ENCODE measurements at regions not wholly inside any gene's neighbourhood (a gene's known extent, or its start where the extent isn't known, plus 50 kb on each side); places are given as distances from the start of the nearest gene placed in this dataset.
A peak's percentile ranks its signal among the peaks of the same experiment; 100 is the strongest.

DNA sequence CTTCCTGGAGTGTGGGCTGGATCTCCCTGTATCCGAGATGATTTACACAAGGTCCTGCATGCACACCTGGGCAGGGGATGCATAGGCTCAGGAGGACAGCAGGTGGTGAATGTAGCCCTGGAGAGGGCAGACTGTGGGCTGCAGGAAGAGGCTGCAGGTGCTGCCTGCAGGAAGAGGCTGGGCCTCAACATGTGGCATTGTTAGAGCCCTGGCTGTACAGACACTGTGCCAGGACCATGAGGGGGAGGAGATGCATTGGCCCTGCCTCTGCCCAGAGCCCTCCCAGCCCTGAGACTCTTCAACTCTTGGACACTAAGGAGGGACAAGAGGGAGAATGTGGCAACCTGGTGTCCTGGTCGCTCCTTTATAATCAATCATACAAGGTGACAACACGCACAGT lies 392.8 kb downstream of the TNS1 start:
- Histone ChIP-seq H3K27me3 (no peaks in the 10 kb centered on the region), H3K4me3 (no peak overlapping the region), H3K27ac (no peak overlapping the region), H3K9me3 (no peaks in the 10 kb centered on the region), H3K36me3 (no peaks in the 10 kb centered on the region), H3K4me1 (peaks cover 0 to 16% (median 8%) of the 10 kb centered on the region in 9 donors)
- 91 to 97% methylated on average over 3 of the region's 3 CpGs for whole genome bisulfite sequencing, 2 donors
- intact Hi-C loops (cut with DNase I): no loop called here
- ATAC-seq (no peak), DNase-seq (no peak)
- TF ChIP-seq, protein P1, sequence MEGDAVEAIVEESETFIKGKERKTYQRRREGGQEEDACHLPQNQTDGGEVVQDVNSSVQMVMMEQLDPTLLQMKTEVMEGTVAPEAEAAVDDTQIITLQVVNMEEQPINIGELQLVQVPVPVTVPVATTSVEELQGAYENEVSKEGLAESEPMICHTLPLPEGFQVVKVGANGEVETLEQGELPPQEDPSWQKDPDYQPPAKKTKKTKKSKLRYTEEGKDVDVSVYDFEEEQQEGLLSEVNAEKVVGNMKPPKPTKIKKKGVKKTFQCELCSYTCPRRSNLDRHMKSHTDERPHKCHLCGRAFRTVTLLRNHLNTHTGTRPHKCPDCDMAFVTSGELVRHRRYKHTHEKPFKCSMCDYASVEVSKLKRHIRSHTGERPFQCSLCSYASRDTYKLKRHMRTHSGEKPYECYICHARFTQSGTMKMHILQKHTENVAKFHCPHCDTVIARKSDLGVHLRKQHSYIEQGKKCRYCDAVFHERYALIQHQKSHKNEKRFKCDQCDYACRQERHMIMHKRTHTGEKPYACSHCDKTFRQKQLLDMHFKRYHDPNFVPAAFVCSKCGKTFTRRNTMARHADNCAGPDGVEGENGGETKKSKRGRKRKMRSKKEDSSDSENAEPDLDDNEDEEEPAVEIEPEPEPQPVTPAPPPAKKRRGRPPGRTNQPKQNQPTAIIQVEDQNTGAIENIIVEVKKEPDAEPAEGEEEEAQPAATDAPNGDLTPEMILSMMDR (IDR thresholded peaks at IDR 0.05): no peak

GRCh38 chr2:217606296-217606695 lies 396.5 kb downstream of the TNS1 start:
- ATAC-seq (no peak), DNase-seq (no peak)
- Histone ChIP-seq H3K4me3 (no peak overlapping the region), H3K9me3 (no peaks in the 10 kb centered on the region), H3K27me3 (no peaks in the 10 kb centered on the region), H3K27ac (no peak overlapping the region), H3K4me1 (peaks cover 0 to 26% (median 18%) of the 10 kb centered on the region in 9 donors), H3K36me3 (no peaks in the 10 kb centered on the region)
- intact Hi-C loops (cut with DNase I): no loop called here
- 91 to 94% methylated on average over 1 of the region's 1 CpG for WGBS, 2 donors
- TF ChIP-seq, protein P1 (IDR thresholded peaks at IDR 0.05): no peak

- Histone ChIP-seq H3K9me3 (no peaks in the 10 kb centered on the region), H3K27ac (peak overlapping the region in 8 of 10 donors; percentile 17 to 71 (median 56)), H3K36me3 (no peaks in the 10 kb centered on the region), H3K4me1 (peaks cover 0 to 26% (median 18%) of the 10 kb centered on the region in 9 donors), H3K4me3 (no peak overlapping the region), H3K27me3 (no peaks in the 10 kb centered on the region)
- DNase-seq: peak; percentile 25 to 45
- TF ChIP-seq, protein P1 (IDR thresholded peaks at IDR 0.05): no peak
- 13 to 24% methylated on average over 9 of the region's 9 CpGs for WGBS, 2 donors
- ATAC-seq: peak; percentile 57 to 89 (median 82)
- intact Hi-C loops (cut with DNase I): no loop called here
Observed at GRCh38 chr2:217604527-217605194, 398.1 kb downstream of the TNS1 start.

DNA sequence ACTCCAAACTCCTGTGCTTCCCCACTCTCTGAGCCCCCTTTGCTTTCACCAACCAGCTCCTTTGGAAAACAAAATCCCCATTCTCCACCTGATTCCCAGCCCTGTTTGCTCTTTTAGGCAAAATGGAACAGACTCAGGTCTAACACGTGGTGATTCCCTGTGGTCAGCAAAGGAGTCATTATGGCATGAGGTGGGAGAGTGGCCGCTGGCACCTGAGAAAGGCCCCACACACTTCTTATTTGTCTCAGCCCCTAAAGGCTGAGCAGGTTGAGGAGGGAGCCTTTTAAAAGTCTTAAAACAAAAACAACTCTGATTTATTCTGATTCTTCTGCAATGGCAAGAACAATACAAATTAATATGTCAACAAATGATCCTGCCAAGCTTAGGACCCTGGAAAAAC lies 401.2 kb downstream of the TNS1 start:
- Histone ChIP-seq H3K4me1 (peaks cover 0 to 19% (median 18%) of the 10 kb centered on the region in 9 donors), H3K9me3 (no peaks in the 10 kb centered on the region), H3K27me3 (no peaks in the 10 kb centered on the region), H3K27ac (no peak overlapping the region), H3K4me3 (no peak overlapping the region), H3K36me3 (no peaks in the 10 kb centered on the region)
- intact Hi-C loops (cut with DNase I): no loop called here
- TF ChIP-seq, protein P1 (IDR thresholded peaks at IDR 0.05): no peak
- ATAC-seq (no peak), DNase-seq (no peak)
- WGBS, 2 donors: 79 to 85% methylated on average over 2 of the region's 2 CpGs
